ENCODE measurements at regions not wholly inside any gene's neighbourhood (a gene's known extent, or its start where the extent isn't known, plus 50 kb on each side); places are given as distances from the start of the nearest gene placed in this dataset.

GRCh38 chr5:62149879-62150278 lies 156.1 kb upstream of the KIF2A start:
- ChIA-PET CTCF (no interaction called here), POLR2A (no interaction called here)
- no peak for DNase-seq (ENCODE audit: low read depth, low spot score)
- H3K4me2 ChIP-seq (ENCODE audit: insufficient read depth, low read length), result no peak overlapping the region
- H3K9me3 ChIP-seq (replicated peaks; ENCODE audit: control insufficient read depth, insufficient read depth, low read length), result no peaks in the 10 kb centered on the region
- intact Hi-C loops (cut with micrococcal nuclease), result no loop called here
- H3K36me3 ChIP-seq (ENCODE audit: control insufficient read depth in 2 of 2, extremely low read depth in 1 of 2, insufficient read depth in 2 of 2, low read length in 2 of 2), result no peaks in the 10 kb centered on the region
- H3K9ac ChIP-seq (replicated peaks; ENCODE audit: extremely low read depth, insufficient read depth, low read length), result no peak overlapping the region
- H3K4me1 ChIP-seq (ENCODE audit: control insufficient read depth, extremely low read depth, insufficient read depth, low read length), result no peaks in the 10 kb centered on the region
- TF ChIP-seq FOS (IDR thresholded peaks at IDR 0.05; ENCODE audit: borderline replicate concordance, insufficient read depth, low read length) (no peak), JUN (IDR thresholded peaks at IDR 0.05; ENCODE audit: borderline replicate concordance, insufficient read depth, insufficient read length, low read depth) (no peak), GATA2 (IDR thresholded peaks at IDR 0.05; ENCODE audit: insufficient read depth, insufficient read length, low read depth, low read length) (no peak), POLR2AphosphoS5 (IDR thresholded peaks at IDR 0.05; ENCODE audit: insufficient read depth, low read depth, low read length) (no peak), MYC (IDR thresholded peaks at IDR 0.05; ENCODE audit: low read depth, low read length) (no peak), EZH2 (IDR thresholded peaks at IDR 0.05; ENCODE audit: borderline replicate concordance, low read depth, low read length, severe bottlenecking) (no peak), MAX (IDR thresholded peaks at IDR 0.05; ENCODE audit: insufficient read depth, insufficient read length) (no peak), POLR2A (IDR thresholded peaks at IDR 0.05; ENCODE audit: low read depth, low read length) (no peak), CTCF (IDR thresholded peaks at IDR 0.05; ENCODE audit: extremely low read depth in 1 of 2, insufficient read depth in 1 of 2, low read depth in 1 of 2, low read length in 2 of 2) (no peak)
- dilution Hi-C loops (cut with MboI; ENCODE audit: extremely low pct_ligation_motif_present, low sequenced_read_pairs), result no loop called here
- H3K27ac ChIP-seq (ENCODE audit: insufficient read depth, low read depth, low read length), result no peak overlapping the region
- H3K79me2 ChIP-seq (ENCODE audit: control insufficient read depth, insufficient read depth, low read length), result no peaks in the 10 kb centered on the region
- H4K20me1 ChIP-seq (replicated peaks; ENCODE audit: control insufficient read depth, extremely low read depth, insufficient read depth, low read length), result no peaks in the 10 kb centered on the region
- BruUV-seq (replicated peaks), result no TSS peak
- FAIRE-seq, result no peak
- peaks cover 7 to 8% of the 10 kb centered on the region in 2 experiments for H3K27me3 ChIP-seq (ENCODE audit: control insufficient read depth in 2 of 2, insufficient read depth in 2 of 2, low read length in 2 of 2)
- H3K4me3 ChIP-seq (replicated peaks in 1 of 3; ENCODE audit: insufficient read depth in 1 of 3, low read depth in 1 of 3, low read length in 3 of 3), result no peak overlapping the region
- H2AFZ ChIP-seq (ENCODE audit: low read depth, low read length), result no peak overlapping the region
- H3K9me1 ChIP-seq (replicated peaks; ENCODE audit: control insufficient read depth, extremely low read depth, insufficient read depth, low read length), result no peaks in the 10 kb centered on the region
